HG03432 (cell line): ENCODE measurements at regions not wholly inside any gene's neighbourhood (a gene's known extent, or its start where the extent isn't known, plus 50 kb on each side); places are given as distances from the start of the nearest gene placed in this dataset.
"Not testable (repeated sequence)": the region's sequence is repeated elsewhere in the genome, so short reads cannot be mapped to it uniquely, and the experiment has no call there.

Source experiments
- ATAC-seq: cut with Tn5 transposase; IDR thresholded peaks from one replicate; pipeline ENCODE4 v1.9.1; 2021; ENCODE audit warnings: mild to moderate bottlenecking, moderate library complexity; ENCODE audit not compliant: unreplicated experiment

DNA sequence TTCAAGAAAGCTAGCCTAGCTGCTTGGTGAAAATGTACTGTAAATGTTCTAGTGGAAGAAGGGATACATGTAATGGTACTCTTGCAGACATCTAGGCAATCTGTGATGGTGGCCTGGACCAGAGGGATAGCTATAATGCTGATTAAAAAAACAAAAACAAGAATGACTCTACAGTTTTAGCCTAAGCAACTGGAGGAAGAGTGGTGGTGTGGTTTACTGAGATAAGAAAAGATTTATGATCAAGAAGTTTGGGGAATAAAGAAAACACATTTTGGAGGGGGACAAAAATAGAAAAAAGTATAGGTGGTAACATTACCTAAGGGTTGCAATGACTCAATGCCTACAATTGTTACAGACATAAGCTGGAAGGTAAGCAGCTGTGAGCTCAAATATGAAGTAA, 1080.7 kb upstream of the CELF4 start:
- ATAC-seq, result no peak

DNA sequence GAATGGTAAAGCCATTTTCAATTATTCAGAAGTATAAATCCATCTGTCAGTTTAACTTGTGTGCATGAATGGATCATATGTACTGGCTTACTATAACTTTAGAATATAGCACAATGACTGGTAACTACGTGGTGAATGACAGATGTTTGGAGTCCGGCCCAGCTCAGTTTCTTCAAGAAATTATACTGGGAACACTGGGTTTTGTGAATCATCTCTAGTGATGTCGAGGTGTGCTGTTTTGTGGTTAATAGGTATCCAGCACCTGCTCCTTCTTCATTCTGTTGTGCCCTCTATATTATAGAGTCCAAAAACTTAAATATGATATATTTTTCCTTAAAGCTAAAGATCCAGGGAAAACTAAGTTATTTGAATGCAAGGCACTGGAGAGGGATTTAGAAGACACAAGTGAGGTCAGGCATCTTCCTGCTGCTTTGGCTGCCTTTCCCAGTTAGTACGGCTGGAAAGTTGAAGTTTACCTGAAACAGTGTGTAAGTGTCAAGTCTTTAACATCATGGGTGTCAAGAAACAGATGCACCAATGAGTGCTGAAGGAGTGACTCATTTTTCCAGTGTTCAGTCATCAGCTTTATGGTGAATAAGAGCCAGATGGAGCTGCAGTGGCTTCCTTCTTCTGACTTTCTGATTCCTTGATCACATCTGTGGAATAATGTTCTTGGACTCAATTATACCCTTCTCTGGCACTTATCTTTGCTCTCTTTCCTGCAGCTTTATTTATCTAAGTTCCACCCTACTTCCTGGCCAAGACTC, 1079.5 kb upstream of the CELF4 start:
- ATAC-seq, result no peak

DNA sequence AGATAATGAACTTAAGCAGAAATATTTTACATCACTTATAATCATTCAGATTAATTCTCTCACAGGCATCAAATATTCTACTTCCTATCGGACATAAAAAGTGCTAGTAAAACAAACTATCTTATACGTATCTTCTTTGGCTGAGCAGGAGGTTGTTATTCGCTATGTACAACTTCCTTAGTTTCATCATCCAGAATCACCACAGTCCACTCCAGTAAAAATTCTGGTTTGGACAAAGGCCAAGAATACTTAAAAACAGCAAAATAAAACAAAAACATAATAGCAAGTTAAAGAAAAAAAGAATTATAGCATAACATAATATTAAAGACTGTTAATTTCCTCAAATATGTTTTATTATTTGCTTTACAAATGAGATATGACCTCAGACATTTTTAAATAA, 1077.1 kb upstream of the CELF4 start:
- no peak for ATAC-seq

DNA sequence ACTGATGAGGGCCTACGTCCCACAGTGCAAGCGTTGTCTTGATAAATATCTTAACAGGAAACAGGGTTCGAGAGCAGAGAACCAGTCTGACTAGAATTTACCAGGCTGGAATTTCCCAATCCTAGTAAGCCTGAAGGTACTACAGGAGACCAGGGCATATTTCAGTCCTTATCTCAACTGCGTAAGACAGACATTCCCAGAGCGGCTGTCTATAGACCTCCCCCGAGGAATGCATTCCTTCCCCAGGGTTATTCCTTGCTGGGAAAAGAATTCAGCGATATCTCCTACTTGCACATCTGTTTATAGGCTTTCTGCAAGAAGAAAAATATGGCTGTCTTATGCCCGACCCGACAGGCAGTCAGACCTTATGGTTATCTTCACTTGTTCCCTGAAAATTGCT, 1074.1 kb upstream of the CELF4 start:
- ATAC-seq, result not testable (repeated sequence)

DNA sequence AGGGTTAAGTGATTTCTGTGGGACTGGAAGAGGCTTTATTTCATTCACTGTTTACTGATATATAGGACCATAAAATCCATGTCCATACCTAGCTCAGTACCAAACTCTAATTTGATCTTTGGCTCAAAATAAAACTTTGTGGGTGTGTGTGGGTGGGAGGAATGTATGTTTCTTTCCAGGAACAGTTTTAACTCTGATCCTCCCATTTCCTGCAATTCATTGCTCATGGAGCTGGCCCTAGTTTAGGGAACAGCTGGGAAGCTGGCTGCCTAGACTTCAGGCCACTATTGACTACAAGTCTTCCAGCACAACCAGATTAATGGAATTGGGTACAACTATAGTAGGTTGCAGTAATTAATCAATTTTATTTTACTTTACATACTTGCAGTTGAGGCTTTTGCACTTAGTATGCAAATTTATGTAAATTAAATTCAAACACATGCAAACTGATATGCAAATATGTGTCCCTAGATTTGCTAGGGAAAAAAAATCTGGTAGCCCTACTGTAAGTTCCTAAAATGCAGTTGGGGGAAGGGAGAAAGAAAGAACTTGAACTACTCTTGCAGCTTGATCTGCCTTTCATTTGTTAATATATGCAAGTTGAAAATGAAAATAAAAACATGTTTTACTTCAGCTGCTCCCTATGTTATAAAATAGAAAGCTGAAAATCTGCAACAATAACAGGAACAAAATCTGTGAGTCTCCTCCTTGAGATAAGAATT, 1070.3 kb upstream of the CELF4 start:
- no peak for ATAC-seq

DNA sequence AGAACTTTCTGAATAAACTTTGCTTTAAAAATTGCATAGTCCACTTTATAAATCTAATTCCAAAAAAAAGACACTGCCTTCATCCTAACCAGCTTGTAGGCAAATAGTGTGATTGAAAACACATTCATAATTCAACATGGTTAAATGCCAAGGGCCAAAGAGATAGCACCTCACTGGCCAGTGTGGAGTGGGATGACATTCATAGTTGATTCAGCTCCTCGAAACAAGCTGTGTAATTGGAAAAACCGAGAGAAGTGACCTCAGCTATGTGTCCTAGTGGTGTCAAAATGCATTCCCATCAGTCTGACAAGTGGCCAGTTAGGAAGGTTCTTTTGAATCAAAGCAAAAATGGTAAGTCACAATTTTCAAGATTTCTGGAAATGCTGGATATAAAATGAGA, 1068.5 kb upstream of the CELF4 start:
- no peak for ATAC-seq

DNA sequence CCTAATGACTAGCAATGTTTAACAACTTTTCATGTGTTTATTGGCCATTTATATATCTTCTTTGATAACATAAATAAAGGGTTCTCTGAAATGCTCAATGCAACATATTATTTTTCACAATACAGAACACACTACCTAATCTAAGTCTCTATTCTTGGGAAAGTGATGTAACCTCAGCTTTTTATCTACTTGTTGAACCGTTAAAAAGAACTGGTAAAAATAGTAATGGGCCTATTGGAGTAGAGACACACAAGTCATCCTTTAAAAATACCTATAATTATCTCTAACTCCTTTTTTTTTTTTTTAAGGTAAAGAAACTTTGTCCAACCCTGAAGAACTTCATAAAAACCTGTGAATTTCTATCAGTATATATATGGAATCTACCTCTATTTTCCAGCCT, 1067.7 kb upstream of the CELF4 start:
- ATAC-seq, result no peak

DNA sequence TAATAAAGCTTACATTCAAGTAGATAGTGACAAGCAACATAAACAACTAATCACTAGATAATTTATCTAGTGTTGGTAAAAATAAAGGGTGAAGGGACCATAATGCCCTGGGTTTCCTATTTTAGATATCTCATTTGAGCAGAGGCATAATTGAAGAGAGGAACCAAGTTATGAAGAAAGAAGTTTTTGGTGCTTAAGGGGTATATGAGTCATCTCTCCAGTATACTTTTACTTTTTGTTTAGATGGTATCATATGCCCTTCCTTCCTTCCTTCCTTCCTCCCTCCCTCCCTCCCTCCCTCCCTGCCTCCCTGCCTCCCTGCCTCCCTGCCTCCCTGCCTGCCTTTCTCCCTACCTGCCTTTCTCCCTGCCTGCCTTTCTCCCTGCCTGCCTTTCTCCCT, 1053.5 kb upstream of the CELF4 start:
- peak; percentile 71 for ATAC-seq

DNA sequence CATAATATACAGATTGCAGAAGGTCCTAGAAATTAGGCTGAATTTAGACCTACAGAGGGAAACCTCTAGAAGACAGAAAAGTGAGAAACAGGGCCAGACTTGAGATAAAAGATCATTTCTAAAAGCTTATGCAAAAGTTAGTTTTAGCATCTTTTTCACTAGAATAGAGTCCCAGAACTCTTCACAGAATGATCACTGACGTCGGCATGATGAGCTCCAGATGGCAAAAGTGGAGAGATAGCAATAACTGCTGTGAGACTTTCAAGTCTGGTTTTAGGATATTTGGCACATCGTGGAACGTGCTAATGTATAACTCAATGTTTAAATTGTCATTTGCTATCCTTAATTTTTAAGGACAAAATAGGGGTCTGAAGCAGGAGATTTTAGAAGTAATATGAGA, 1050.7 kb upstream of the CELF4 start:
- ATAC-seq, result no peak

DNA sequence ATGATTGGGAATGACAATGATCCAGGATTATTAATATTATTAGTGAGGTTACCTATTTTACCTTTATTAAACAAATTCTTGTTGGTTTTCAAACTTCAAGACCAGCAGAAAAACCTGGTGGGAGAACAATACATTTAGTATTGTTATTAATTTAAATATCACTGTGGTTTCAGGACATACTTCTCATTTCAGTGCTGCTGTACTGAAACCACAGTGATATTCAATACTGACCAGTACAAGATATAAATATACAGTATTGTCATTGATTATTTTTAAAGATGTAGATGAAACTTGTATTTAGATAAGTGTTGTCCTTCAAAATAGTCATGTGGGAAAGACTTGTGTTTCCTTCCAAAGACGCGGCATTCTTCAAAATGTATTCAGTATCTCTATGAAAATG, 1047.3 kb upstream of the CELF4 start:
- no peak for ATAC-seq

DNA sequence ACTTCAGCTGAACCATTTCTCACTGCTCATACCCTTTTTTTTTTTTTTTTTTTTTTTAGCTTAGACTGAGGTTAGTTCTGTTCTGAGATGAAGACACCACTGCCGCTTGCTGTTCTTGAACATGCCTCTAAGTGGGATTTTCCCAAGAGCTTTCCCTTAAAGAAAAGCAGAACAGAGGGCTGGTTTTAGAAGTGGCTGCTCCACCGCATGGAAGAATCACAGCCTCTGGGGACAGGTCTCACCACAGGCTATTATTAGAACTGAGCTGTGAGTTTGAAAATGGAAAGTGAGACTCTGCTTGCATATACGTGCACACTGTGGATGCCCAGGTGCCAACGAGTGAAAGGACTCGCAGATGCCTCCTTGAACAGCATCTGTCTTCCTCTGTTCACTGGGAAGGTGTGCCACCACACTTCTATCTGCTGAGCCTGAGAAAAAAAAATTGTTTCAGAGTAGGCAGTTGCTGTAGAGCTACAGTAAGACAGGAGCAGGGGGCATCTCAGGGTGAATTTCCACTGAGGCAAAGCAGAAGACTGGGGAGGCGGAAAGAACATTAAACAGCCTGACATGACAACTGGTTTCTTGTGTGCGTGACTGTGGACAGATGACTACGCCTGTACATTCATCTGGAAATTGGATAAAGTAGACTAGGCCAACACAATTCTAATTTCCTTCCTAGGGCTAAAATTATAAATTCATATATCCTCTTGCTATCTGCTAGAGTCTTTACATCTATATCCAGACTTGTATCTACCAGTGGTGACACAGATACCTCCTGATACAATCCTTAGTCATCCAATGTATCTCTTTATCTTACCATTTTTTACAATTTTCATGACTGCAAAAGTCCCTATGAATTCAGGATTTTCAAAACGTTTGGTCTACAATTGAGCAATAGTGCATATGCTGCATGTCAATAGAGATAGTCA, 1045.7 kb upstream of the CELF4 start:
- peak; percentile 89 for ATAC-seq

DNA sequence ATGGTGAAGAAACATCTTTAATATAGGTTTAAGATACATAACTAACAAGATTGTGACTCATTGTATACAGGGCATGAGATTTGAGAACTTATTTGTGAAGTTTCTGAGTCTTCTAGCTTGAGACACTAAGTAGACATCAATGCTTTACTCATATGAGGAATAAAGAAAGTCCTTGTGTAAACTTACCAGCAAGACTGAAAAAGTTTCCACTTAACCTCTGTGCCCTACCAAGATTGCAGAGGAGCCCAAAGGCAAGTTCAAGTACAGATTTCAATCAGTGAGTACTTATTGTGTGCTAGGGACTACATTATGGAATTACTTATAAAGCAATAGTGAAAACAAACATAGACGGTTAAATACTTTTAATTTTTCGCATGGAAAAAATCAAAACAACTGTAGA, 1041.2 kb upstream of the CELF4 start:
- ATAC-seq, result peak; percentile 30

DNA sequence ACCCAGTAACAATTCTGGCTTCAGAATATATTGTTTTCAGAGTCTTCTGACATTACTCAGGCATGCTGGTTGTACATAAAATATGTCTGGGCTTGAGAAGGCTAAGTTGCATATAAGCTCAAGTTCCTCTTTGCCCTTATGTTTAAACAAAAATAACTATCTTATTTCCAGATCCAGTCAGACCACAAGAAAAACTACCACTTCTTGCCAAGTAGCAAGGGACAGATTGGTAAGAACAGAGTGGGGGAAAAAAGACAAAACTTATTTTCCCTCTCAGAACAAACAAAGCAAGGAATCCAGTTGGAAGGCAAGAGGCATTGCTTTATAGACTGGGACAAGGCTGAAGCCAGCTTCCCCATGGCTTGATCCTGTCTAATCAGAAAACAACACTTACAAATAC, 1036.7 kb upstream of the CELF4 start:
- ATAC-seq, result no peak

DNA sequence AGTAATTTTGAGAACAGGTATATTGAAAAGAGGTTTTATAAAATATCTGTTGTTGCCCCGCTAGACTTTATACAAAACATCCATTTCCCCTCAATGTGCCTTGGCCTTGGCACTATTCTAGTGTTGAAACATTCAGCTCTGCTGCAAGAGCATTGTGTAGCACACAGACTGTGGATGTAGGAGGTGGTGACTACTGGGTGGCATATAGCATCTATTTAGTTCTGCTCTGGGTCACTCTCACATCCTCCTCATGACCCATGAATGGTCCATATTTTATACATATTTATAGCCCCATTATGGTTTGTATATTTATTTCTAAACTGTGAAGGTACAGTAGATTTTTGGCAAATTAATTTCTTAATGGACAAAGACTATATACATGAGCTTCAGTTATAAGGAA, 1022.0 kb upstream of the CELF4 start:
- ATAC-seq, result no peak

DNA sequence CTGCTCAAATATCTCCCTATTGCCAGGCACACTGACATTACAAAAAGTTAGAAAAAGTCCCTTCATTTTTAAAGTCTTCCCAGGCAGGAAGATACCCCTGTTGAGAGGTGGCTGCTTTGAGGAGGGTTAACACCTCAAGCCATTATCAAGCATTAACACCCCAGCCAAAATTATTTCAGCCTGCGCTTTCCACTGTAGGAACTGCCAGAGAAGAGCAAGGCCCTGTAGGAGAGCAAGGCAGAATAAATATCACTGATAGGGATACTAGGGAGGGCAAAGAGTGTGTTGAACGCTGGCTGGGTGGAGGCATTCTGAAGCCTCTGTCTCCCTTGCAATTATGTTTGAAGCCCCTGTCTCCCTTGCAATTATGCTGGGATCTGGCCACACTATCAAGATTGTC, 1020.7 kb upstream of the CELF4 start:
- ATAC-seq, result no peak

DNA sequence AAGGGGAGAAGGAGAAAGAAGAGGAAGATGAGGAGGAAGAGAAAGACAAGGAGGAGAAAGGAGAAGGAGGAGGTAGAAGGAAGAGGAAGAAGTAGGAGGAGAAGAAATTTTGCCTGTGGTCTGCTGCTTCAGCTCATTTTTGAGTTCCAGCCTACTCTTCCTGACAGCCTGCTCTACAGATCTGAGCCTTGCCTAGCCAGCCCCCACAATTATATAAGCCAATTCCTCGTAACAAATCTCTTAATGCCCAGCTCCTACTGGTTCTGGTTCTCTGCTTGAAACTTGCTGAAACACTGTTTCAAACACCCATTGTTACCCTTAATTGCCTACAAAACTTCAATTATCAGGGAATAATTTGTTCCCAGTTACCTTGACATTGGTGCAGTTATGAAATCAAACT, 1014.2 kb upstream of the CELF4 start:
- ATAC-seq, result no peak

DNA sequence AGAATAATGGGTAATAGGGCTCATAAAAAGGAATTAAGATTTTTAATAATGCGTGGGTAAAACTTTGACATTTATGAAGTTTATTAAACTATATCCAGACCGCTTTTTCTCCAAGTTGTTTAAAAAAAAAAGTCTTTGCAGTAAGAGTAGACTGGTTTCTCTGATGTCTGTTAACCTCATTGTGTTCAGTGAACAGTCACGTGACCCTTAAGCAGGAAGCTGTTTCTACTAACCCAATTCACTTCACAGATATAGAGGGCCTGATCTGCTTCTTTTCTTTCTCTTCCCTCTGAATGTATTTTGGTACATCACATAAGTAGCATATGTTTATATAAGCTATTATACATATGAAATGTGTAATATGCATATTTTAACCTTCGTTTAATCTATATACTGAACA, 1011.3 kb upstream of the CELF4 start:
- no peak for ATAC-seq

DNA sequence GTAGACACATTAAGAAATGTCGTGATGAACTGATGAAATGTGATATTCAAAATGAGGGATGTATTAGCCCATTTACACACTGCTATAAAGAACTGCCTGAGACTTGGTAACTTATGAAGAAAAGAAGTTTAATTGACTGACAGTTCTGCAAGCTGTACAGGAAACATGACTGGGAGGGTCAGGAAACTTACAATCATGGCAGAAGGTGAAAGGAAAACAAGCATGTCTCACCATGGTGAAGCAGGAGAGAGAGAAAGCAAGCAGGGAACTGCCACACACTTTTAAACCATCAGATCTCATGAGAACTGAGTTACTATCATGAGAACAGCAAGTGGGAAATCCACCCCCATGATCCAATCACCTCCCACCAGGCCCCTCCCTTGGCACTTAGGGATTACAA, 1010.8 kb upstream of the CELF4 start:
- ATAC-seq, result no peak

DNA sequence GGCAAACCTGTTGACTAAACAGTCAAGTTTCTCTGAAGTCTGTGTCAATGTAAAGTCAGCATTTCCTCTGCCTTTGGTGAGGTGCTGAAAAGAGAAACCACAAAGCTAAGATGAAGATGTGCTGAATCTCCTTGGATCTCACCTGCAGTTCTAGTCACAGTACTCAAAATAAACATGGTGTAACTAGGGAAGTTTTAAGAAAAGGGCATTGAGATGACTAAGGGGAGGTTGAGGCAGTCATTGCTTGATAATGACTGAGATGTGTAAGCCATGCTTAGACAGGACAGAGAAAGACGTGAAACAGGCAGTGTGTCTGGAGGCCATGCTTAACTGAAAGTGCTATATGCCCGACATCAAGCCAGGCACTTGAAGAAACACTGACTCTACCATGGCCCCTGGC, 1010.0 kb upstream of the CELF4 start:
- no peak for ATAC-seq

DNA sequence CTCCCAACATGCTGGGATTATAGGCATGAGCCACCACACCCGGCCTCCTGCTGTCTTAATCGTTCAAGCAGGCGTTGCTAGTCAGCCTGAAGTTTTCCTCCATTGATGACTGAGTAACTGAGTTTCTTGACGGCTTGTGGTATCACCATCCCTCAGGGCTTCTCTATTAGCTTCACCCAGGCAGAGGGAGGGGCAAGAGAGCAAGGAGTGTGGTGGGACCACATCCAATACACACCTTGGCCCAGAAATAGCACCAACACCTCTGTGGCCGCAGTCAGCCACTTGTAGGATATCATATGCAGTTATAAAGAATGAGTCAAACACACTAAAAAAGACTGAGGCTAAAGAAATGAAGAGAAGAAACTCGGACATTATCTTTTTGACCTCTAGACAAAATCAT, 1009.4 kb upstream of the CELF4 start:
- ATAC-seq, result no peak

DNA sequence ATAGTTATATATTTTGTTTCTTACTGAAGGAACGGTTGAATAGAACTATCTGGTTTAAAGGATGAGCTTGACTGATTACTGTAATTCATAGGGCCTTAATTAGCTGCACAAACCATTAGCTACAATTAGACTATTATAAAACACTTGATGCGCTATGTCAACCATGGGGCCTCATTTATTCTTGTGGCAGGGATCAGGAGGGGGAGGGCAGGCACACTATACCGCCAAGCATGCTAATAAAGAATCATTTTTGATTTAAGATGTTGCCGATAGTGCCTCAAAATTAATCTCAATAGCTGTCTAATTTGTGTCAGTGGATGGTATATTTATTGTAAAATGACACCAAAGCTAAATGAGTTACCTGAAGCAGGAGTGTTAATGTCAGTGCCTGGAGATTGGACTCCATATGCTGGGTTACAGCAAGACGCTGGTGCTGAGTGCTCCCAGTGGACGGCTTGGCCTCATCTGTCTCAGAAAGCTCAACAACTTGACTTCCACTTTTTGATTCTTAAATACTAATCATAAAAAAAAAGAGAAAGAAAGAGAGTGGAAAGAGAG, 1007.0 kb upstream of the CELF4 start:
- ATAC-seq, result no peak
